ENCODE measurements at regions not wholly inside any gene's neighbourhood (a gene's known extent, or its start where the extent isn't known, plus 50 kb on each side); places are given as distances from the start of the nearest gene placed in this dataset.

GRCh38 chr9:107605041-107605440 lies 115.5 kb upstream of the KLF4 start:
- no peak for DNase-seq (ENCODE audit: low spot score)
- in situ Hi-C loops (cut with MboI; ENCODE audit: low pct_unique_long_range_greater_than_20kb, low sequenced_read_pairs, unreplicated experiment), result no loop called here
- TF ChIP-seq, protein P1, sequence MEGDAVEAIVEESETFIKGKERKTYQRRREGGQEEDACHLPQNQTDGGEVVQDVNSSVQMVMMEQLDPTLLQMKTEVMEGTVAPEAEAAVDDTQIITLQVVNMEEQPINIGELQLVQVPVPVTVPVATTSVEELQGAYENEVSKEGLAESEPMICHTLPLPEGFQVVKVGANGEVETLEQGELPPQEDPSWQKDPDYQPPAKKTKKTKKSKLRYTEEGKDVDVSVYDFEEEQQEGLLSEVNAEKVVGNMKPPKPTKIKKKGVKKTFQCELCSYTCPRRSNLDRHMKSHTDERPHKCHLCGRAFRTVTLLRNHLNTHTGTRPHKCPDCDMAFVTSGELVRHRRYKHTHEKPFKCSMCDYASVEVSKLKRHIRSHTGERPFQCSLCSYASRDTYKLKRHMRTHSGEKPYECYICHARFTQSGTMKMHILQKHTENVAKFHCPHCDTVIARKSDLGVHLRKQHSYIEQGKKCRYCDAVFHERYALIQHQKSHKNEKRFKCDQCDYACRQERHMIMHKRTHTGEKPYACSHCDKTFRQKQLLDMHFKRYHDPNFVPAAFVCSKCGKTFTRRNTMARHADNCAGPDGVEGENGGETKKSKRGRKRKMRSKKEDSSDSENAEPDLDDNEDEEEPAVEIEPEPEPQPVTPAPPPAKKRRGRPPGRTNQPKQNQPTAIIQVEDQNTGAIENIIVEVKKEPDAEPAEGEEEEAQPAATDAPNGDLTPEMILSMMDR (IDR thresholded peaks at IDR 0.05; ENCODE audit: extremely low read depth, insufficient read depth, missing control alignments), result no peak

- no peak for DNase-seq (ENCODE audit: low spot score)
- TF ChIP-seq, protein P1 (IDR thresholded peaks at IDR 0.05; ENCODE audit: extremely low read depth, insufficient read depth, missing control alignments), result no peak
- in situ Hi-C loops (cut with MboI; ENCODE audit: low pct_unique_long_range_greater_than_20kb, low sequenced_read_pairs, unreplicated experiment), result no loop called here
These were observed 113.7 kb upstream of the KLF4 start for GRCh38 chr9:107603281-107603680.

DNA sequence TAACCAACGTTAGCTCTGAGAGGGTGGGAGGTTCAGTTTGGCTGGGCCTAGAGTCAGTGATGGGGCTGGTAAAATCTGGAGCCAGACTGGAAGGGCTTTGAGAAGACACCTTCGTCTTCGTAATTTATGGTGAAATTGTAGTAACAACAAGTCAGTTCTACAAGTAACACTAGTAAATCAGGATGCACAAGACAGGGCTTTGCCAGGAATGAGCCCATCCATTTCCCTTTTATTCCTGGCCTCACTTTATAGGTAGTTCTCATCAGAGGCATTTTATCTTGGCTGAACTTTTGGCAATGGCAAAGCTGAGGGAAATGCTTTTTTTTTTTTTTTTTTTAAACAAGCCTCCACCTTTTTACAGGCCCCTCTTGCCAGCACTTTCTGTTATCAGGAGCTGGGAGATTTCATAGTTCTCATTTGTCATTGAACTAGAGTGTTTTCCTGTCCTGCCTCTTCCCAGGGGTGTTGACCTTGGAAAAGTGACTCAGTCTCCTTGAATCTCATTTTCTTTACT lies 110.5 kb upstream of the KLF4 start:
- TF ChIP-seq, protein P1 (IDR thresholded peaks at IDR 0.05; ENCODE audit: extremely low read depth, insufficient read depth, missing control alignments), result no peak
- no peak for DNase-seq (ENCODE audit: low spot score)
- in situ Hi-C loops (cut with MboI; ENCODE audit: low pct_unique_long_range_greater_than_20kb, low sequenced_read_pairs, unreplicated experiment), result no loop called here

GRCh38 chr9:107597743-107598217 lies 108.2 kb upstream of the KLF4 start:
- no peak for DNase-seq (ENCODE audit: low spot score)
- in situ Hi-C loops (cut with MboI; ENCODE audit: low pct_unique_long_range_greater_than_20kb, low sequenced_read_pairs, unreplicated experiment), result no loop called here
- TF ChIP-seq, protein P1 (IDR thresholded peaks at IDR 0.05; ENCODE audit: extremely low read depth, insufficient read depth, missing control alignments), result no peak

- in situ Hi-C loops (cut with MboI; ENCODE audit: low pct_unique_long_range_greater_than_20kb, low sequenced_read_pairs, unreplicated experiment), result no loop called here
- DNase-seq (ENCODE audit: low spot score), result no peak
- TF ChIP-seq, protein P1 (IDR thresholded peaks at IDR 0.05; ENCODE audit: extremely low read depth, insufficient read depth, missing control alignments), result no peak
These were observed 105.5 kb upstream of the KLF4 start for GRCh38 chr9:107594908-107595530.

DNA sequence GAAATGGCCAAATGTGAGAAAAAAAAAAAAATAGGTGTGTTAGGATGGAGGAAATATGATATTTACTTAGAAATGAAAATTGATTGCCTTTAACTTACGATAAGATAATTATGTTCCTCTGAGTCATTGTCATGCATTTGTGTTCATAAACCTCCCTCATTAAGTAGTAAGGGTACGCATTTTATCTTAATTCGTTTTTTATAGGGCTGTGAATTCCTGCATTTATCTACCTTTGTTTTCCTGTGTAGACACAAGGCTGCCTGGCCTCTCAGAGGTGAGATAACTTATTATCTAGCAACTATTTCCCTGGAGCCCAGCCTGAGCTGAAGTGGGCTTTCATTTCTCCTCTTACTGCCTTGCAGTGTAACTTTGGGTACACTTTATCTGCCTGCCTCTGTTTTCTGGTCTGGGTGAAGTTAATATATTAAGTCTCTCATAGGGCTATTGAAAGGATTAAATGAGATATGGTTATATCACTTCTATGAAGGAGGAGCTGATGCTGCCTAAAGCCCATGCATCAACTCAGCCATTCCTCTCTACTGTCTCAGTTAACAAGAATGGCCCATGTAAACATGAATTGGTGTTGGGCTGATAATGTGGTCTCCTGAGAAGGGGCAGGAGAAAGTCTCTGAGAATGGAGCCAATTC lies 103.8 kb upstream of the KLF4 start:
- TF ChIP-seq, protein P1 (IDR thresholded peaks at IDR 0.05; ENCODE audit: extremely low read depth, insufficient read depth, missing control alignments), result no peak
- in situ Hi-C loops (cut with MboI; ENCODE audit: low pct_unique_long_range_greater_than_20kb, low sequenced_read_pairs, unreplicated experiment), result no loop called here
- DNase-seq (ENCODE audit: low spot score), result no peak
